ENCODE measurements at regions not wholly inside any gene's neighbourhood (a gene's known extent, or its start where the extent isn't known, plus 50 kb on each side); places are given as distances from the start of the nearest gene placed in this dataset.

- FAIRE-seq (no peak), DNase-seq (ENCODE audit: insufficient read length) (no peak)
- TF ChIP-seq POLR2AphosphoS5 (IDR thresholded peaks at IDR 0.05; ENCODE audit: low read depth, low read length) = no peak
- no peak for TF ChIP-seq POLR2A (IDR thresholded peaks at IDR 0.05; ENCODE audit: low read depth, low read length)
These were observed 432.0 kb downstream of the SETD4 start for GRCh38 chr21:35628316-35628715.

- no peak for DNase-seq (ENCODE audit: insufficient read length)
- no peak for TF ChIP-seq TAF1 (IDR thresholded peaks at IDR 0.05; ENCODE audit: borderline replicate concordance, low read depth, low read length)
- TF ChIP-seq POLR2AphosphoS5 (IDR thresholded peaks at IDR 0.05; ENCODE audit: low read depth, low read length) = no peak
- TF ChIP-seq POLR2A (IDR thresholded peaks at IDR 0.05; ENCODE audit: low read depth, low read length) = no peak
- FAIRE-seq = no peak
These were observed 432.9 kb downstream of the SETD4 start for GRCh38 chr21:35627462-35627861.

GRCh38 chr21:35625576-35625975 lies 434.8 kb downstream of the SETD4 start:
- no peak for DNase-seq (ENCODE audit: insufficient read length)
- no peak for TF ChIP-seq POLR2A (IDR thresholded peaks at IDR 0.05; ENCODE audit: low read depth, low read length)
- TF ChIP-seq POLR2AphosphoS5 (IDR thresholded peaks at IDR 0.05; ENCODE audit: low read depth, low read length) = no peak
- no peak for TF ChIP-seq TAF1 (IDR thresholded peaks at IDR 0.05; ENCODE audit: borderline replicate concordance, low read depth, low read length)
- no peak for FAIRE-seq

DNA sequence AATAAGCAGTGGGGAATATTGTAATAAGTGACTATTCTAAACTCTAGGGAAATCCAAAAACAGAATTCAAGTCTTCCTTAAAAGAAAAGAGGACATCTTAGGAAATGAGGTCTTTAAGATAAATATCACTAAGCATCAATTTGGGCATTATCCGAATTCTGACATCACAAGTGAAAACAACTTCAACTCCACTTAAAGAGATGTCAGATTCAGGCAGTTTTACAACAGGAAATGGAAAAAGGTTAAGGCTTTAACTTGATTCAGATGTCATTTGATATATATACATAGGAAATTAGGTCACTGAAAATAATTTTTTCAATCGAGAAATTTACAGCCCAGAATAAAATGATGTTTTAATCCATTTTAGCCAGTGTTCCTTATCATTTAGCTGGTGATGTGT lies 435.4 kb downstream of the SETD4 start:
- FAIRE-seq (no peak), DNase-seq (ENCODE audit: insufficient read length) (no peak)
- TF ChIP-seq TAF1 (IDR thresholded peaks at IDR 0.05; ENCODE audit: borderline replicate concordance, low read depth, low read length) = no peak
- TF ChIP-seq POLR2AphosphoS5 (IDR thresholded peaks at IDR 0.05; ENCODE audit: low read depth, low read length) = no peak
- no peak for TF ChIP-seq POLR2A (IDR thresholded peaks at IDR 0.05; ENCODE audit: low read depth, low read length)

DNA sequence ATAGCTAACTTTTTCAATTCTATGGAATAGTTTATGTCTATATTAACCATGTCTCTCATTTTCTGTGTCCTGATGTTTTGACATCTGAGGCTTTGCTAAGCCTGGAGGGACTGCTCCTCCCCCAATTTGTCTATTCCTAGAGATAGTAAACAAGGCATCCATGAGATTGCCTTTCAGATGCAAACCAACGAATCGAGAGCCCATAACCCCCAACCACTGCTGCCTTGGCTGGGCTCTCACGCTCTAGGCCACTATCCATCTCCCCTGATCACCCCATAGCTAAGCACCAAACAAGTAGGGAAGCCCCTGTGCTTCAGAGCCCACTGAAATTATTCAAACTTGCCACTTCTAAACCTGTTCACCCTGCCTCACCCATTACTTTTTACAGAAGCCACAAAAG lies 437.7 kb downstream of the SETD4 start:
- no peak for DNase-seq (ENCODE audit: insufficient read length)
- TF ChIP-seq POLR2A (IDR thresholded peaks at IDR 0.05; ENCODE audit: low read depth, low read length) (no peak), TAF1 (IDR thresholded peaks at IDR 0.05; ENCODE audit: borderline replicate concordance, low read depth, low read length) (no peak), POLR2AphosphoS5 (IDR thresholded peaks at IDR 0.05; ENCODE audit: low read depth, low read length) (no peak)
- no peak for FAIRE-seq

DNA sequence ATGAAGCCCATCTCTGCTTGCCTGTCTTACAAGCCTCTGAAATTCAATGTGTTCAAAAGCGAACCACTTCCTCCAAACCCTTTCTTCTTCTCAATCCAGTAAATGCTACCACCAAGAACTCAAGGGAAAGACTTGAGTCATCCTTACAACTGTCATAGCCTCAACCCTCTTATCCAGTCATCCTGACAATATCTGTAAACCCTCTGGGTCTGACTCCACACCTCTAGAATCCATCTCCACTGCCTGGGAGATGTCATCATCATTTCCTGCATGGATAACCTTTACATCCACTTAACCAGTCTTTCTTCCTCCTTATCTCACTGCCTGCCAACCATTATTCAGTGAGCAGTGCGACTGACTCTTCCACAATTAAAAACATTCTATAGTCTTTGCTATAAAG lies 441.1 kb downstream of the SETD4 start:
- FAIRE-seq = no peak
- TF ChIP-seq TAF1 (IDR thresholded peaks at IDR 0.05; ENCODE audit: borderline replicate concordance, low read depth, low read length) (no peak), POLR2AphosphoS5 (IDR thresholded peaks at IDR 0.05; ENCODE audit: low read depth, low read length) (no peak), POLR2A (IDR thresholded peaks at IDR 0.05; ENCODE audit: low read depth, low read length) (no peak)

DNA sequence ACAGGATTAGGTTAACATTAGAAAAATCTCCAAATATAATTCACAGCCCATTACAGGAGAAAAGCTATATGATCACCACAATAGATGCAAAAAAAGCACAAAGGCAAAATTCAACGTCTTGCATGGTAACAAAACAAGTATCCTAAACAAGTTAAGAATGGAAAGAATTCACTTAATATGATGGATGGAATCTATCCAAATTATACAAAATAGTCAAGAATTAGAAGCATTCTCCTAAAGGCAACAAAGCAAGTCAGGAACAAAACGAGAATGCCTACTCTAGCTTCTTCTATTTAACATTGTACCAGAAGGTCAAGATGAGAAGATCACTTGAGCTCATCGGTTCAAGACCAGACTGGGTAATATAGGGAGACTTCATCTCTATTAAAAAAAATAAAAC lies 442.8 kb downstream of the SETD4 start:
- no peak for TF ChIP-seq POLR2A (IDR thresholded peaks at IDR 0.05; ENCODE audit: low read depth, low read length)
- no peak for TF ChIP-seq POLR2AphosphoS5 (IDR thresholded peaks at IDR 0.05; ENCODE audit: low read depth, low read length)
- no peak for TF ChIP-seq TAF1 (IDR thresholded peaks at IDR 0.05; ENCODE audit: borderline replicate concordance, low read depth, low read length)
- DNase-seq (ENCODE audit: insufficient read length) = no peak
- FAIRE-seq = no peak

More for the DNA sequence above, 441.1 kb downstream of the SETD4 start:
- no peak for DNase-seq (ENCODE audit: insufficient read length)

DNA sequence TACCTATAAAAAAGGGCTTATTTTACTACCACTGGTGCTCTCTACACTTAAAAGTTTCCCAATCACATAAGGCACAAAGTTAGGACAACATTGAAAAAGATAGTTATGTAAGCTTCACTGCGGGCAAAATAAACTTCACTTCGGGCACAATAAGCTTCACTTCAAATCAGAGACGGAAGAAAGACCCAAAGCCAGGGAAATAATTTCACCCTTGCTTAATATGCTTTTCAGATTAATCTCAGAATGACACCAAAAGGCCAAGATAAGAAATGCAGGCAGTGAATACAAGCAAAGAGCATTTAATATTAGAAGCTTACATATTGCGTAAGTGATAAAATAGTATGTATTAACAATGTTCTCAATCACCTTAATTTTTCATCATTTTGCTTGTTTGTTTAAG lies 444.2 kb downstream of the SETD4 start:
- TF ChIP-seq POLR2A (IDR thresholded peaks at IDR 0.05; ENCODE audit: low read depth, low read length) (no peak), POLR2AphosphoS5 (IDR thresholded peaks at IDR 0.05; ENCODE audit: low read depth, low read length) (no peak), TAF1 (IDR thresholded peaks at IDR 0.05; ENCODE audit: borderline replicate concordance, low read depth, low read length) (no peak)
- FAIRE-seq (peak; percentile 27), DNase-seq (ENCODE audit: insufficient read length) (no peak)

DNA sequence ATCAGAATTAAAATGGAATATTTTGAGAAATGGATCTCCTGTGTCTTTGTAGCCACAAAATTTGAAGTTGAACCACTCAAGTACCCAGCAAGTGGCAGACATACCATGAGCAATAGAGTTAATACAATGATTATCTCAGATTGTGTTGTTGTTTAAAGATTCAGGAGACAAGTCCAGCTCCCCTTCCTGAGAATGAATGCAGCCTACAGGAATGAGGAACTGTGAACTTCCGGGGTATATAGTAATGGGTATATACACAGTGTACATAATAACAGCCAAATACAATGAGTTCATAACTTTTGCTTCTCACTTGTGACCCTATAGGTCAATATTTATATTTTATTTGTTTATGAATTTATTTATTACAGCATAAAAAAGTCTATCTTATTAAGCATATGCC lies 445.0 kb downstream of the SETD4 start:
- DNase-seq (ENCODE audit: insufficient read length) (no peak), FAIRE-seq (no peak)
- TF ChIP-seq POLR2AphosphoS5 (IDR thresholded peaks at IDR 0.05; ENCODE audit: low read depth, low read length) (no peak), POLR2A (IDR thresholded peaks at IDR 0.05; ENCODE audit: low read depth, low read length) (no peak), TAF1 (IDR thresholded peaks at IDR 0.05; ENCODE audit: borderline replicate concordance, low read depth, low read length) (no peak)

DNA sequence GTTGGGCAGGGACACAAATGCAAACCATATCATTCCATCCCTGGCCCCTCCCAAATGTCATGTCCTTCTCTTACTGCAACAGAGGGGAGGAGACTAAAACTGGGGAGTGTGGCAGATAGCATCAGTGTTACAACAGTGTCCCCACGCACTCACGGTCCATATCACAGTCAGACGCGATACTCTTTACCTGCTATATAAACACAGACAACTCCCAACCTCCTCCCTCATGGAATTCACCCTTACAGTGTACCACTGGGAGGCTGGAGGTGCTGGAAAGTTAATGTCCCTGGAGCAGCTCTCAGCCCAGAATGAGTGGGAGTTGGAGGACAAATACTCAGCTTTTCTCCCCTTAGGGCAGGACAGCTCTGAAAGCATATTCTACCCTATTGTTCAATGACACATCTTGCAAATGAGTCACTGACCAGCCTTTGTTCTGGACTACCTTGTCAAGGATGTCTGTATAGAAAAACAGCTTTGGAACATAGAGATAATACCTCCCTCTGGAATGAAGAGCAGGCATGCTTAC lies 445.9 kb downstream of the SETD4 start:
- TF ChIP-seq TAF1 (IDR thresholded peaks at IDR 0.05; ENCODE audit: borderline replicate concordance, low read depth, low read length) = no peak
- no peak for TF ChIP-seq POLR2A (IDR thresholded peaks at IDR 0.05; ENCODE audit: low read depth, low read length)
- no peak for TF ChIP-seq POLR2AphosphoS5 (IDR thresholded peaks at IDR 0.05; ENCODE audit: low read depth, low read length)
- no peak for DNase-seq (ENCODE audit: insufficient read length)
- FAIRE-seq = no peak

DNA sequence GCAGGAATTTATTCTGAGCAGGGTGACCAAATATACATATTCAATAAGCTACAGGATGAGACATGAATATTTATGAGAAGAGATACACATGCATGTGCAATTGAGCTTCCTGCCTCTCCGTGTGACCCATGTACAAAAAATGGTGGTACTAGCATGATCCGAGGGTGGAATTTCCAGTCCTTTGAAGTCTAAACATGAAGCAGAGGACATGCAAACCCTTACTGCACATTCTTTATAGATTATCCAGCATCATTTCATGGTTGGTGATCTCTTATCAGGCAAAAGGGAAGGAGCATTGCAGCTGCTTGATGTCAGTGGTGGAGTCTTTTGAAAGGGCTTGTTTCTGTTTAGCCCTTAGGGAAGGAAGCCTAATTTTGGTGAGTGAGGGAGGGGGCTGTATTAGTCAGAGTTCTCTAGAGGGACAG lies 448.6 kb downstream of the SETD4 start:
- no peak for DNase-seq (ENCODE audit: insufficient read length)
- no peak for TF ChIP-seq TAF1 (IDR thresholded peaks at IDR 0.05; ENCODE audit: borderline replicate concordance, low read depth, low read length)
- no peak for TF ChIP-seq POLR2A (IDR thresholded peaks at IDR 0.05; ENCODE audit: low read depth, low read length)
- TF ChIP-seq POLR2AphosphoS5 (IDR thresholded peaks at IDR 0.05; ENCODE audit: low read depth, low read length) = no peak
- FAIRE-seq = no peak

DNA sequence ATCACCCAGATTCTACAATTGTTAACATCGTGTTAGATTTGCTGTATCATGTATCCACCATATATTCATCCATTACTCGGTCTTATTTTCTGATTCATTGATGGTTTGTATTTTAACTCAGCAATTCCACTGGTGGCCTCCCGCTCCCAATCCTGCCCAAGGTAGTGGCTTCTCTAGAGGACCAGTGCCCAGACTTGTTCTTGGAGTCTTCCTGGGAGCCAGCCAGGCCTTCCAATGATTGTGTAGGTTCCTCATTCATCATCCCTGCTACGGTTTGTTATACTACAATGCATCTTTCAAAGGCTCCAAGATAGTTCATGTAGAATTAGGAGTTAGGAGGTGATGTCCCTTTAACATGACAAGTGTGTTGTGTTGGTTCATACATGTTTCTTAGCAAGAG lies 451.1 kb downstream of the SETD4 start:
- DNase-seq (ENCODE audit: insufficient read length) (no peak), FAIRE-seq (no peak)
- TF ChIP-seq POLR2A (IDR thresholded peaks at IDR 0.05; ENCODE audit: low read depth, low read length) (no peak), POLR2AphosphoS5 (IDR thresholded peaks at IDR 0.05; ENCODE audit: low read depth, low read length) (no peak)

GRCh38 chr21:35607406-35607805 lies 452.9 kb downstream of the SETD4 start:
- no peak for TF ChIP-seq TAF1 (IDR thresholded peaks at IDR 0.05; ENCODE audit: borderline replicate concordance, low read depth, low read length)
- TF ChIP-seq POLR2A (IDR thresholded peaks at IDR 0.05; ENCODE audit: low read depth, low read length) = no peak
- no peak for TF ChIP-seq POLR2AphosphoS5 (IDR thresholded peaks at IDR 0.05; ENCODE audit: low read depth, low read length)
- FAIRE-seq (no peak), DNase-seq (ENCODE audit: insufficient read length) (no peak)

Data from GM12892 (cell line).